ENCODE measurements at regions not wholly inside any gene's neighbourhood (a gene's known extent, or its start where the extent isn't known, plus 50 kb on each side); places are given as distances from the start of the nearest gene placed in this dataset.

GRCh38 chr1:5492846-5493245 lies 499.4 kb downstream of the NPHP4 start:
- H3K4me2 ChIP-seq (ENCODE audit: control insufficient read depth, insufficient read depth) = no peak overlapping the region
- CTCF ChIA-PET = no interaction called here
- H3K79me2 ChIP-seq (ENCODE audit: control insufficient read depth, insufficient read depth, low read length) = no peaks in the 10 kb centered on the region
- no peaks in the 10 kb centered on the region; a peak in 1 of 4 replicates for H3K27me3 ChIP-seq (replicated peaks in 1 of 2; ENCODE audit: control insufficient read depth in 2 of 2, insufficient read depth in 2 of 2, low read length in 1 of 2)
- no peak for DNase-seq (ENCODE audit: low read depth, low spot score)
- SMC1A ChIA-PET (ENCODE audit: uncharacterized antibody, unreplicated experiment) = no interaction called here
- RAD21 ChIA-PET (ENCODE audit: unreplicated experiment) = no interaction called here
- no peak for FAIRE-seq
- in situ Hi-C loops (cut with MboI) = no loop called here
- BruUV-seq (replicated peaks) = no TSS peak
- TF ChIP-seq TCF3 (IDR thresholded peaks at IDR 0.05; ENCODE audit: borderline replicate concordance, insufficient read depth, low read depth, low read length) = no peak
- no peak for TF ChIP-seq USF1 (IDR thresholded peaks at IDR 0.05; ENCODE audit: borderline replicate concordance, extremely low read length, insufficient read depth, low read depth, low read length)
- ATAC-seq = no peak
- 2% methylated on average over 4 of the region's 4 CpGs for WGBS (ENCODE audit: insufficient coverage, insufficient replicate concordance, low lambda C conversion rate, missing lambda C conversion rate)
- H3K36me3 ChIP-seq (ENCODE audit: control insufficient read depth in 2 of 2, insufficient read depth in 2 of 2, low read length in 1 of 2) = no peaks in the 10 kb centered on the region
- no peaks in the 10 kb centered on the region; the same call in 1 of the 2 replicates for H4K20me1 ChIP-seq (ENCODE audit: control insufficient read depth, insufficient read depth)
- intact Hi-C loops (cut with micrococcal nuclease; ENCODE audit: unreplicated experiment) = no loop called here
- H3K4me1 ChIP-seq (ENCODE audit: control insufficient read depth, insufficient read depth, low read length) = no peaks in the 10 kb centered on the region
- POLR2A ChIA-PET = no interaction called here
- H3K27ac ChIP-seq (ENCODE audit: control insufficient read depth, insufficient read depth) = no peak overlapping the region
- no peak overlapping the region for H2AFZ ChIP-seq (ENCODE audit: control insufficient read depth, low read depth, low read length)
- H3K9me3 ChIP-seq (replicated peaks; ENCODE audit: control insufficient read depth, insufficient read depth, low read length) = no peaks in the 10 kb centered on the region
- H3K4me3 ChIP-seq = no peak overlapping the region
- H3K9ac ChIP-seq (ENCODE audit: control insufficient read depth, insufficient read depth, low read length) = no peak overlapping the region

GRCh38 chr1:5491207-5491904 lies 500.9 kb downstream of the NPHP4 start:
- Histone ChIP-seq H3K9ac (ENCODE audit: control insufficient read depth, insufficient read depth, low read length) (no peak overlapping the region), H4K20me1 (ENCODE audit: control insufficient read depth, insufficient read depth) (no peaks in the 10 kb centered on the region), H3K4me1 (ENCODE audit: control insufficient read depth, insufficient read depth, low read length) (no peaks in the 10 kb centered on the region), H3K27me3 (replicated peaks in 1 of 2; ENCODE audit: control insufficient read depth in 2 of 2, insufficient read depth in 2 of 2, low read length in 1 of 2) (no peaks in the 10 kb centered on the region; a peak in 1 of 4 replicates), H3K36me3 (ENCODE audit: control insufficient read depth in 2 of 2, insufficient read depth in 2 of 2, low read length in 1 of 2) (no peaks in the 10 kb centered on the region), H3K9me3 (replicated peaks; ENCODE audit: control insufficient read depth, insufficient read depth, low read length) (no peaks in the 10 kb centered on the region), H3K27ac (ENCODE audit: control insufficient read depth, insufficient read depth) (no peak overlapping the region), H3K4me2 (ENCODE audit: control insufficient read depth, insufficient read depth) (no peak overlapping the region), H3K4me3 (no peak overlapping the region), H3K79me2 (ENCODE audit: control insufficient read depth, insufficient read depth, low read length) (no peaks in the 10 kb centered on the region), H2AFZ (ENCODE audit: control insufficient read depth, low read depth, low read length) (no peak overlapping the region)
- in situ Hi-C loops (cut with MboI) (no loop called here), intact Hi-C loops (cut with micrococcal nuclease; ENCODE audit: unreplicated experiment) (no loop called here)
- TF ChIP-seq MYB (IDR thresholded peaks at IDR 0.05; ENCODE audit: borderline replicate concordance, low read depth, low read length) (no peak), SREBF2 (IDR thresholded peaks at IDR 0.05; ENCODE audit: low read length) (no peak), USF2 (IDR thresholded peaks at IDR 0.05; ENCODE audit: borderline replicate concordance, low read depth, low read length) (no peak), GATAD2B (conservative IDR thresholded peaks at IDR 0.05; ENCODE audit: low read depth) (no peak), DPF2 (IDR thresholded peaks at IDR 0.05) (no peak), BMI1 (IDR thresholded peaks at IDR 0.05; ENCODE audit: borderline replicate concordance) (no peak)
- SMC1A ChIA-PET (ENCODE audit: uncharacterized antibody, unreplicated experiment) = no interaction called here
- POLR2A ChIA-PET = no interaction called here
- FAIRE-seq = no peak
- DNase-seq (ENCODE audit: low read depth, low spot score) = no peak
- 6% methylated on average over 9 of the region's 9 CpGs for WGBS (ENCODE audit: insufficient coverage, insufficient replicate concordance, low lambda C conversion rate, missing lambda C conversion rate)
- RAD21 ChIA-PET (ENCODE audit: unreplicated experiment) = no interaction called here
- no peak for ATAC-seq
- BruUV-seq (replicated peaks) = no TSS peak
- CTCF ChIA-PET = interaction anchor here (0.9 kb wide), 1 partner anchor 24 kb away, joined by 3 read pairs; no protein-coding TSS in a partner anchor
